Coronary artery (tissue), 2 donors: ENCODE measurements at regions not wholly inside any gene's neighbourhood (a gene's known extent, or its start where the extent isn't known, plus 50 kb on each side); places are given as distances from the start of the nearest gene placed in this dataset.

Experiments used
- DNase-seq: peaks from one replicate; pipeline ENCODE4 v3.0.0-alpha.2; 2017; ENCODE audit warnings: low spot score
- H3K27ac ChIP-seq, 2 donors: fragments of 200-600 bp; sonication (generic); one replicate each; pipeline ENCODE4 v1.5.1; 2016 to 2019
- H3K4me3 ChIP-seq: fragments of 200-600 bp; sonication (generic); 2 replicates; pipeline ENCODE4 v1.5.1; 2016; ENCODE audit warnings: mild to moderate bottlenecking, moderate library complexity
- TF ChIP-seq, protein P1 (sequence below): fragments of 200-600 bp; sonication (generic); IDR thresholded peaks from one replicate; pipeline ENCODE4 v1.5.1; 2019; ENCODE audit warnings: antibody characterized with exemption

DNA sequence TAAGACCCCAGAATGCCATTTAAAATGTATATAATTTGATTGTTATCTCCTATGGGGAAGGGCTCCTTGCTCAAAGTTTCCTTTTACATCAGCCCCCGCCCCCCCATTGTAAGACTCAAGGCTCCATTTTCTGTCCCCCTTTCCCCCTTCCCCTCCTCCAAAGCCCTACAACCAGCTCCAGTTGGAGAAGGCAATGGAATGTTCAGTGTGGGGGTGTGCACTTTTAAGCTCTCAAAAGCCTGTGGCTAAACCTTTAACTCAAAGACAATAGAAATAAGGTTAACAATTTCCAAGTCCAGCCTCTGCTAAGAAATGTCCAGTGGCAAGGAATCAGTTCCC is 114.7 kb downstream of the NOG start:
- DNase-seq = no peak
- no peak overlapping the region for H3K4me3 ChIP-seq
- TF ChIP-seq, protein P1, sequence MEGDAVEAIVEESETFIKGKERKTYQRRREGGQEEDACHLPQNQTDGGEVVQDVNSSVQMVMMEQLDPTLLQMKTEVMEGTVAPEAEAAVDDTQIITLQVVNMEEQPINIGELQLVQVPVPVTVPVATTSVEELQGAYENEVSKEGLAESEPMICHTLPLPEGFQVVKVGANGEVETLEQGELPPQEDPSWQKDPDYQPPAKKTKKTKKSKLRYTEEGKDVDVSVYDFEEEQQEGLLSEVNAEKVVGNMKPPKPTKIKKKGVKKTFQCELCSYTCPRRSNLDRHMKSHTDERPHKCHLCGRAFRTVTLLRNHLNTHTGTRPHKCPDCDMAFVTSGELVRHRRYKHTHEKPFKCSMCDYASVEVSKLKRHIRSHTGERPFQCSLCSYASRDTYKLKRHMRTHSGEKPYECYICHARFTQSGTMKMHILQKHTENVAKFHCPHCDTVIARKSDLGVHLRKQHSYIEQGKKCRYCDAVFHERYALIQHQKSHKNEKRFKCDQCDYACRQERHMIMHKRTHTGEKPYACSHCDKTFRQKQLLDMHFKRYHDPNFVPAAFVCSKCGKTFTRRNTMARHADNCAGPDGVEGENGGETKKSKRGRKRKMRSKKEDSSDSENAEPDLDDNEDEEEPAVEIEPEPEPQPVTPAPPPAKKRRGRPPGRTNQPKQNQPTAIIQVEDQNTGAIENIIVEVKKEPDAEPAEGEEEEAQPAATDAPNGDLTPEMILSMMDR = no peak
- no peak overlapping the region for H3K27ac ChIP-seq

DNA sequence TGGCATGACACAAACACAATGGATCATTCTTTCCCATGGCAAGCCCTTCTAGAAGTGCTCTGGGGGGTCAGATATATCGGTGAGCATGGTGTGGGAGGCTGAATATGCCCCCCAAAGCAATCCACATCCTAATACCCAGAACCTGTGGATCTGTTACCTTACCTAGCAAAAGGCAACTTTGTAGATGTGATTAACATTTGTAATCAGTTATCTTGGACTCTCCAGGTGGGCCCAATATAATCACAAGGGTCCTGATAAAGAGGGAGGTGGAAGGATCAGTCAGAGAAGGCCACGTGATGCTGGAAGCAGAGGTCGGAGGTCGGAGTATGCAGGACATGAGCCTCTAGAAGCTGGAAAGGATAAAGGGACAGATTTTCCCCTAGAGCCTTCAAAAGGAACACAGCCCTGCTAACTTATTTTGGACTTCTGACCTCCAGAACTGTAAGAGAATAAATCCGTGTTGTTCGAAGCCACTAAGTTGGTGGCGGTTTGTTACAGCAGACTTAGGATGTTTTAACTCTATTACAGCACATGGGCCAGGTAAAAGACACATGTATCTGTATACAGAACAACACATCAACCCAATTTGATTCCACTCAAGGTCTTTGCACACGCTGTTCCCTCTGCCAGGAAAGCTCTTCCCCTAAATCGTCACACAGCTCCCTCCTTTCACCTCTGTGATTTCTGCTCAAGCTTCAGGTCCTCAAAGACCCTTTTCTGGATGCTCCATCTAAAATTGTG is 115.3 kb downstream of the NOG start:
- TF ChIP-seq, protein P1 = no peak
- H3K27ac ChIP-seq = no peak overlapping the region
- no peak overlapping the region for H3K4me3 ChIP-seq
- DNase-seq = no peak

DNA sequence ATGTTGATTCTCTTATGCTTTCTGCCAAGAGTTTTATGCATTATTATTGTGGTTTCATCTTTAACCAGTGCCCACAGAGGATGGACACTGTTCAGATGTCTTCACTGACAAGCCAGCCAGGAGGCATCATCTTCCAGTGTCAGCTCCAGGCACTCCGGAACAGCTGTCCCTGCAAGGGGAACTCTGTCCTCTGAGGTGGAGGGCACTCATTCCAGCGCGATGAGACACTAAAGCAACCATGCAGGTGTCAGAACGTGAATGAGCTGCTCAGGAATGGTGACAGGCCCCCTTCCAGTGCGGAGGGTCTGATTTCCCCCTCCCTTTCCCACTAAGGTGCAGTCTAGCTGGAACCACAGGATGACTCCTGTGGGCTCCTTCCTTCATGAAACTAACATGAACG is 117.5 kb downstream of the NOG start:
- no peak overlapping the region for H3K4me3 ChIP-seq
- no peak overlapping the region for H3K27ac ChIP-seq
- TF ChIP-seq, protein P1 = no peak
- DNase-seq = no peak

DNA sequence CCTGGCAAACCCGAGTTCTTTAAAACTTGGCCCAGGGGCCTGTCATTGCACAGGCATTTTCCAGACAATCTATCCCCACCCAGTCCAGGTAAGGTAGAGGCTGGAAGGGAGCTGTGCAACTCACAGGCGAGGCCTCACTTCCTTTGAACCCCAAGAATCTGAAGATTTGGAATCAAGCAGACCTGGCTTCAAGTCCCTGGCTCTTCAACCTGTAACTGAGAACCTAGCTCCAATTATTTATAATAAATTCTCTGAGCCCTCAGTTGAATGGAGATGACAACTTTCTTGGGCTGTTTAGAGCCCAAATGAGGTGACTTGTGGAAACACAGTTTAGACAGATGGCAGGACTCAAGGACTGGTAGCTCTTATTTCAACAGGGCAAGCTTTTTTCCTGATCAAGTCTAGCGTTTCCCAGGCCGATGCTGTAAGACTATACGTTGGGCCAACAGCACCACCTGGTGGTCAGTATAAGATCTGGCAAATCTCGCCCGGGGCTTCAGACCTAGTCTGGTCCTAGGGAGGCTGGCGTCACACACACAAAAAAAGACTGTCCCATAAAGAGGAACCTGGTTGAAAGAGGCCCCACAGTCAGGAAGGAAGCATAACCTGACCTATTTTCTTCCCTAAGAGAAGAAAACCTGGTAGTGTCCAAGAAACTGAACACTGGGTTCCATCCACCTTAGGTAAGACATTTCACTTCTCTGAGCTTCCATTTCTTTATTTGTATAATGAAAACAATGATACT is 117.9 kb downstream of the C17orf67 start:
- DNase-seq = peak; percentile 80
- no peak overlapping the region for H3K27ac ChIP-seq
- no peak overlapping the region for H3K4me3 ChIP-seq
- TF ChIP-seq, protein P1 = peak; percentile 69

DNA sequence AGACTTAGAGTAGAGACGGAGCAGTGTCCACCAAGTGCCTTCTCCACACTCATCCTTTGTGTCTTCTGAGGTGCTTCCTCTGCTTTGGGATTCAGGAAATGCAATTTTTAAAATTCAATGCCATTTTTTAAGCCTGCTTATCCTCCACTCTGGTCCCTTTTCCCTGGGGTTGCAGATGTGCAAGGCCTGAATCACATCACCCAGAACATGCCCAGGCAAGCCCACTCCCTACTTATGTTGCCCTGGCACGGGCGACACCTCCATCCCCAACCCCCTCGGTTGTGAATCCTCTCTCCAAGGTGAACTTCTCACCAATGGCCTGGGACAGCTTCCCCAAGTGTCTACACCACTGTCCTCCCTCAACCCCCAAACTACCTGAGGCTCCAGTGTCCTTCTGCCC is 116.2 kb downstream of the C17orf67 start:
- Histone ChIP-seq H3K27ac (no peak overlapping the region), H3K4me3 (no peak overlapping the region)
- DNase-seq = no peak
- TF ChIP-seq, protein P1 = no peak

DNA sequence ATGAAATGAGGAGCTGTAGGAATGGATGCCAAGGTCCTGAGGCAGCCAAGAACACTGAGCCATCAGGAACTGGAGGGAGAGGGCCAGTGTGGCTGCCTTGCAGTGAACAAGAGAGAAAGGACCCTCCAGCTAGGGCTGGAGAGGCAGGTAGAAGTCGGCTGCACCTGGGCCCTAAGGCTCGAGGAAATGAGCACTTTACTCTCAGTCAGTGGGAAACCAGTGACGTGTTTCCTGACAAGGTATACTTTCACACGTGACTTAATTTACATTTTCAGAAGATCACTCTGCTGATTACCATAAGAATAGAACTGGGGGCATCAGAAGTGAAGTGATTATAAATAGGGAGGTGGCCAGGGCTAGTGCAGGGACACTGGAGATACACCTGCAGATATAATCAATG is 115.2 kb downstream of the C17orf67 start:
- no peak overlapping the region for H3K4me3 ChIP-seq
- no peak overlapping the region for H3K27ac ChIP-seq
- no peak for DNase-seq
- TF ChIP-seq, protein P1 = no peak

DNA sequence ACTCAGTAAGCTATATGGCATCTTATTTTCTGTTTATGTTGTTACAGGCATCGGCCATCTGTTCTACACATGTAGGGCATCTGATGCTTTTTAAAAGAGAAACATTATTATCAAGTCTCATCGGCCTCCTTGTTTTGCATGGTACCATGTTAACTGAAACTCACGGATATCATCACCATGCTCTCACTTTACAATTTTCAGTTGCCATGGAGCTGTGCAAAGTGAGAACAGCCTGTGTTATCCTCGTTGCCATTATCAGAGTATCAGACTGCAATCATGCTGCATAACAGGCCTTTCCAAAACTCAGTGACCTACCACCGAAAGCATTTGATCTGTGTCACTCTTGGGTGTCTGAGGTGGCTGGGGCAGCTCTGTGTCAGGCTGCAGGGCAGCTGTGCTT is 110.3 kb downstream of the C17orf67 start:
- TF ChIP-seq, protein P1 = no peak
- H3K4me3 ChIP-seq = no peak overlapping the region
- DNase-seq = no peak
- no peak overlapping the region for H3K27ac ChIP-seq
